GM19395 (cell line): ENCODE measurements at regions not wholly inside any gene's neighbourhood (a gene's known extent, or its start where the extent isn't known, plus 50 kb on each side); places are given as distances from the start of the nearest gene placed in this dataset.
"Not testable (repeated sequence)": the region's sequence is repeated elsewhere in the genome, so short reads cannot be mapped to it uniquely, and the experiment has no call there.

Experiments used
- ATAC-seq: cut with Tn5 transposase; IDR thresholded peaks from one replicate; pipeline ENCODE4 v1.9.1; 2021; ENCODE audit warnings: mild to moderate bottlenecking, moderate library complexity; ENCODE audit not compliant: unreplicated experiment

DNA sequence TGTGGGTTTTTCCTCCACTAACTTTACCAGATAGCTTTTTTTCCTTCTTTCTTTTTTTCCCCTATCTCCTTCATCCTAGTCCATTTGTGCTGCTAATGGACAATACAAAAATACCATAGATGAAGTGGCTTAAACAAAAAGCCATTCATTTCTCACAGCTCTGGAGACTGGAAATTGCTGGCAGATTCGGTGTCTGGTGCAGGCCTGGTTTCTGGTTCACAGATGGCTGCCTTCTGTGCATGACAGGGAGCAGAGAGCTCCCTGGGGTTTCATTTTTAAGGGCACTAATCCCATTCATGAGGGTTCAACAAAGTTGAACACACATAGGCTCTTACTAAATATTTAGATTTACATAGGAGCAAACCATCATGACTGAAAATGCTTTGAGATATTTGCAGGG lies 467.4 kb downstream of the TYW1 start:
- ATAC-seq, result no peak

DNA sequence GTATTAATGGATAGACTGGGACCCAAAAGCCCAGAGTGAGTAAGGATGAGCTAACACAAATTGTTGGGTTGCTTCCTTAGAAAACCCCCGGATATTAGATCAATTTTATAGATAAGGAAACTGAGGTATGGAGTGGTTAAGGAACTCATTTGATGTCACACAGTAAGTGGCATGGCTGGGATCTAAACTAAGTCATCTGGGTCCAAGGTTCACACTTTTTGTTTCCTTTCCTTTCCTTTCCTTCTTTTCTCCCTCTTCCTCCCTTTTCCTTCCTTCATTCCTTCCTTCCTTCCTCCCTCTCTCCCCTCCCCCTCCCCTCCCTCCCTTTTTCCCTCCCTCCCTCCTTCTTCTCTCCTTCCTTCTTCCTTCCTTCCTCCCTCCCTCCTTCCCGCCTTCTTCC lies 469.5 kb downstream of the TYW1 start:
- no peak for ATAC-seq

DNA sequence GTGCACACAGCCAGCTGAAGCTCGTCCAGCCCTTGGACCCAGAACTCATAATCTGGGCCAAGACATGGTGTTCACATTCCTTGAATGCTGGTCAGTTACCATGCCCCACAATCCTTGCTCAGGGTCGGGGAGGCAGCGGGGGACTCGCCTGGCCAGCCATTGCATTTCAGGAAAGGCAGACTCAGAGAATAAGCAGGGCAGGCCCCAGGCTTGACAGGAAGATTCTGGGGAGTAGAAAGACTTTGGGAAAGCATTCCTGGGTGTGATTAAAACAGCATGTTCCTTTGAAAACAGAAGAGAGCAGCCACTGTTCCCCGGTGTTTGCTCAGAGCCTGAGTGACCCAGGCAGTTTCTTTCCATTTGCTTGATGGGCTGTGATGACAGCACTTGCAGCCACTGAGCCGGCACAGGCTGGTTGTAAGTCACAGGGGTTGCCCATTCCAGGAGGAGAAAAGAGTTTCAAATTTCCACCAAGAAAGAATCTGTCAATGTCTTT lies 473.7 kb downstream of the TYW1 start:
- ATAC-seq, result no peak

DNA sequence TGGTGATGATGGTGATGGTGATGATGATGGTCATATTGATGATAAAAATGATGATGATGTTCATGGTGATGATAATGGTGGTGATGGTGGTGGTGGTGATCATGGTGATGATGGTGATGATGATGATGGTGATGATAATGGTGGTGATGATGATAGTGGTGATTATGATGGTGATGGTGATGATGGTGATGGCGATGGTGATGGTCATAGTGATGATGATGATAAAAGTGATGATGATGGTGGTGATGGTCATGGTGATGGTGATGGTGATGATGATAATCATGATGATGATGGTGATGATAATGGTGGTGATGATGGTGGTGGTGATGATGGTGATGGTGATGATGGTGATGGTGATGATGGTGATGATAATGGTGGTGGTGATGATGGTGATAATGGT lies 478.7 kb downstream of the TYW1 start:
- no peak for ATAC-seq

DNA sequence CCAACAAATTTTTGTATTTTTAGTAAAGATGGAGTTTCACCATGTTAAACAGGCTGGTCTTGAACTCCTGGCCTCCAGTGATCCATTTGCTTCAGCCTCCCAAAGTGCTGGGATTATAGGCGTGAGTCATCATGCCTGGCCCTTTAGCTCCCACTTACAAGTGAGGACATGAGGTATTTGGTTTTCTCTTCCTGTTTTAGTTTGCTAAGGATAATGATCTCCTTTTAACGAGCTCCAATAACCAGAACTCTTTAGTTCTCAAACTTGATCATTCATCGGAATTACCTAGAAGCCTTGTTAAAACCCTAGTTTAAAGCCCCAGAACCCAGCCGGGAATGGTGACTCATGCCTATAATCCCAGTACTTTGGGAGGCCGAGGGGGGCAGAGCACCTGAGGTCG lies 481.4 kb downstream of the TYW1 start:
- no peak for ATAC-seq

DNA sequence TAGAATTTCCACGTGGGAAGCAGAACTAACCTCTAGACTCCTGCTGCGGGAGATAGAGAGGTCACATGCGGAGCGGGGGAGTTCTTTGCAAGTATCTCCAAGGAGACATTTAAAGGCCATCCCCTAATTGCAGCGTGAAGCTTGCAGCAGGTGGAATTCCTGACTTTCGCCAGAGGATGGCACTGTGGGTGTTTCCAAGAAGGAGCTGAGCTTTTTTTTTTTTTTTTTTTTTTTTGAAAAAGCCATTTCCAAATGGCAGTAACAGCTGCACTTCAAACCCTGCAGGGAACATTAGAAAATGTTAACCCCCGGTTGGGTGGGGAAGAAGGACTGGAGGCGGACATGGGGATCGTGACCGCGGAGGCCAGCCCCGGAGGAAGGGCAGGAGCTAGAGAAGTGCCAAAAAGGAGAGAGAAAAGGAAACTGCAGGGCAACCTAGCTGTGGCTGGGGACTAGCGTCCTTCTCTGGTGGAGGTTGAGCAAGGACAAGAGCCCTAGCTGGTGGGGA lies 487.7 kb downstream of the TYW1 start:
- no peak for ATAC-seq

DNA sequence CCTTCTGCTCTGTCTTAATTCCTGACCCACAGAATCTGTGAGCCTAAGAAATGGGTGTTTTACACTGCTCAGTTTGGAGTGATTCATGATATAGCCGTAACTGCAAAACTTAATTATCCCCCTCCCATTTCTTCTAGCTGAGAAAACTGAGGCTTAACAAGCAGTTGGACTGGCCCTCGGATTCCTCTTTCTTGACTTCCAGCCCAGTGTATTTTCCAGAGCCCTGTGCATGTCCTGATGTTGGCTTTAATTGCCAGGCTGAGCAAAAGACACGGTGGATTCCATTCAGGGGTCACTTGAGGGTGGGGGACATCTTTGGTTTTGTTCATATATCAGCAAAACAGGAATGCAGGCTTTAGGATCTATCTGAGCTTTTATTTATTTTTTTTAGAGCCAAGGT lies 489.8 kb downstream of the TYW1 start:
- no peak for ATAC-seq

DNA sequence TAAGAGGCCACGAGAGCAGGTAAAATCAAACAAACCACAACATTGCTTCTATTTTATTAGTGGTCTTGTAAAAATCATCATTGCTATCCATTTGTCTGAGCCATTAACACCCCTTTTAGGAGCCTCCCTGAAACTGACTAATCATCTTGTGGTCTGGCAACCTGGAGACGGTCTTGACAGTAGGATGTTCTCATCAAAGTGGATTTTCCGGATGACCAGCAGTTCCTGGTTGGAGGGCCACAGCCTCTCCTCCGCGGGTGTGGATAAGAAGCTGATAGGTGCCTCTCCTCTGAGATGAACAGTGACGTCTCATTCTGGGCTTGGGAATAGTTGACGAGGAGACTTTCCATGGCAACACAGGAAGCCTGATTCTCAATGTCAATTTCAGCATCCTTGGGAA lies 490.7 kb downstream of the TYW1 start:
- ATAC-seq, result no peak

DNA sequence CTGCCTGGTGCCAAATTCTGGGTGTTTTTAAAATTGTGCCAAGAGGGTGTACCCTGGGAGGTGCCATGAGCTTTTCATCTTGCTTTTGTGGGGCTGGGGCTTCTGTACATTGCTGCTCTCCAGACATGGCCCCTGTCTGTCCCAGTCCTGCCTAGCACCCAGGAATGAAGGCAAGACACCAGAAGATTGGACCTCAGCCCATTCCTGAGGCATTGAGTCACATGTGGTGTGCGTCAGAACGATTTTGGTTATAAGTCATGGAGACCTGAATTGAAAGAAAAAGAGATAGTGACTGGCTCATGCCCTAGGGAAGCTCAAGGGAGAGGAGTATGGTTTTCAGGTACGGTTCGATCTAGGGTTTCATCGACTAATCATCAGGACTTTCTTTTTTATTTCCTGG lies 493.2 kb downstream of the TYW1 start:
- ATAC-seq, result no peak

DNA sequence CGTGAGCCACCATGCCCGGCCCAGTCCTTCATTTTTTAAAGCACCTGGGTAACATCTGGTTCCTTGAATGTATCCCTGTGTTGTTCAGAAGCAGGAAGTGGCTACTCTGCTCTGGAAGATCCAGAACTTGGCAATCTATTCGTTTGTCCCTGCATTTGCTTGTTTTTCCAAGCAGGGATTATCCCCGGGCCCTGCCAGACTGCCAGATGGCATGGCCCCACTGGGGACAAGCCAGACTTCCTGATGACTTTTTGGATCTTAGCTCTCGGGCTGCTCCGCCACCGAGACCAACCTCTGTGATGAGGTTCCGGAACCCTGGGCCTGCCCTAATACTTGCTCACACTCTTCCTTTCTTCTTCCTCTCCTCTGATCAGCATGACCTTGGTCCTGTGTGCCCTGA lies 496.7 kb downstream of the TYW1 start:
- ATAC-seq, result no peak

DNA sequence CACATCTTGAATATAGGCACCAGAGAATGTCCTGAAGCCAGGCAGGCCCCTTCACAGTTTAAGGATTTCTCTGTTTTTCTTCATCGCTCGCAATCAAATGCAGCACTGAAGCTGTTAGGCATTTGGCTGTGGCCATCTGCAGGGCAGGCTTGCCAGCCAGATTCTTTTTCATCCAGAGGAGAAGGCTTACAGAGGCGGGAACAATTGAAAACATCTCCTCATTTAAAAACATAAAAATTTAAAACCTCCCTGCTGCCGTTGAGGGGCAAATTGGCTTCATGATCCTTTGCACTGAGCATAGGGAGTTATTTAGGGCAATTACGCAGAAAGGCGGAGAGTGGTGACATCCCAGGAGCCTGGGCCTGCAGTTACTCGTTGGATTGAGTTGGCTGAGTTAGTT lies 500.0 kb downstream of the TYW1 start:
- ATAC-seq, result no peak

DNA sequence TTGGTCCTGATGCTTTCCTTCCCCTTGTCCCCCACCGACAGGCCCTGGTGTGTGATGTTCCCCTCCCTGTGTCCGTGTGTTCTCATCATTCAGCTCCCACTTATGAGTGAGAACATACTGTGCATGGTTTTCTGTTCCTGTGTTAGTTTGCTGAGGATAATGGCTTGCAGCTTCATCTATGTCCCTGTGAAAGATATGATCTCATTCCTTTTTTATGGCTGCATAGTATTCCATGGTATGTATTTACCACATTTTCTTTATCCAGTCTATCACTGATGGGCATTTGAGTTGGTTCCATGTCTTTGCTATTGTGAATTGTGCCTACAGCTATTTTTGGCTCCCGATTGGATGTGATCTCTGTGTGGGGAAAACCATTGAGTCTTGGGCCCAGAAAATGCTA lies 501.3 kb downstream of the TYW1 start:
- ATAC-seq, result not testable (repeated sequence)

DNA sequence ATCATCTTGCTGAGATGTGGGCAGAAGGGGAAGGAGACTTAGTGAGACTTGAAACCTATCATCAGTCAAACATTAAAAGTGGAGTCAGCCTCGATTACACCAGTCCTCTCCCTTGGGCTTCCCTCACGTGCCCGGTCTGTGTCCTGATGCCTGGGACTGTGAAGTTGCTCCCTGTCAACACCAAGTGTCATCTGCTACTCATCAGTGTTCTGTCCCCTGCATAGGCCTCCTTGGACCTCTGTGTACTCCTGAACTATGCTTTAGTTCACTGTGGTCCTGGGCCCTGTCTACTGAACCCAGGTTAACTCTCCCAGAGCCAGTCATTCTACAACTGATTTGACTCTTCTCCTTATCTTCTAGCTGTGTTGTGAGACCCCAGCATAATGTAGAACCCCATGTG lies 506.3 kb downstream of the TYW1 start:
- no peak for ATAC-seq

DNA sequence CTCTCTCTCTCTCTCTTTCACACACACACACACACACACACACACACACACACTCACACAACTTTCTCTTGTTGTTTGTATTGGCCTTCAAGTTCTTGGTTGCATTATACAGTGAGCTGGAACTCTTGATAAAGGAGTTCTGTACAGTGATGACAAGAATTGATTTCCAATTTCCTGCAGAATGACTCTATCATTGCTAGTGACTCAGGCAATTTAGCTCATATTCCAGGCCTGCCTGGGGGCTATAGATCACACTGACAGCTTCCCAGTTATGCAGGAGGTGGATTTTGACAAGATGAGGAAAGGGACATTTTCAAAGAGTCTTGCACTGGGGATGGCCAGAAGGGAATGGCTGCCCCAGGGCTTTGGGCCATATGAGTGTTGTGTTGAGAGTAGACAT lies 508.8 kb downstream of the TYW1 start:
- ATAC-seq, result no peak

DNA sequence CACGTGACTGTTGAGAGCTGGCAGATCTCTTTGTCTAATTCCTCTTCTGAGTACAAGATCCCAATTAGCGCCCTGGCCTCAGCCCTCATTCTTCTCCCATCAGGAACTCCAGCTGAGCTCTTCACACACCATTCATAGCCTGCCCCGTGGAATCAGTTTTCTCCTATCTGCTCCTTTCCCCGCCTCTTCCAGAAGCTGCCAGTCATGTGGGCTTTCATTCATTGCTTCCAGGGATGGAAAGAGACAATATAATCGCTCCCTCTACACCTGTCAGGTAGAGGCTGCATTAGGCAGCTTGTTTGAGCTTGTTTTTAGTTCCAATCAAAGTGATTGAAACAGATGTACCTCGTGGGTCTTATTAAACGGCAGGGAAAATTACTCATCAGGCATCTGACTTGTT lies 515.8 kb downstream of the TYW1 start:
- no peak for ATAC-seq

DNA sequence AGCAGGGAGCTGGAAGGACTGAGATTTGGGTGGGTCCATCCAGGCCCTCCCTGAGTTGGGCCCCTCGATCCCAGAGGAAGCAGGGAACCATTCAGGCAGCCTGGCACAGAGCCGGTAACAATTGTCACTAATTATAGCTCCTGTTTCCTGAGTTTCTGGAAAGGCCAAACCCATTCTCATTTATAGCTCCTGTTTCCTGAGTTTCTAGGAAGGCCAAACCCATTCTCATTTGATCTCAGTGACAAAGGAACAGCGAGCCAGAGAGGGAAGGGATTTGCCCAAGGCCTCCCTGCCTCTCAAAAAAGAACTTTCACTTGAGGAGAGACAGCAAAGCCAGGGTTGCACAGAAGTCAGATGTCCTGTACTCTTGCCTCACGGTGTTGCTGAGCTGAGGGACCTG lies 521.9 kb downstream of the TYW1 start:
- ATAC-seq, result no peak

DNA sequence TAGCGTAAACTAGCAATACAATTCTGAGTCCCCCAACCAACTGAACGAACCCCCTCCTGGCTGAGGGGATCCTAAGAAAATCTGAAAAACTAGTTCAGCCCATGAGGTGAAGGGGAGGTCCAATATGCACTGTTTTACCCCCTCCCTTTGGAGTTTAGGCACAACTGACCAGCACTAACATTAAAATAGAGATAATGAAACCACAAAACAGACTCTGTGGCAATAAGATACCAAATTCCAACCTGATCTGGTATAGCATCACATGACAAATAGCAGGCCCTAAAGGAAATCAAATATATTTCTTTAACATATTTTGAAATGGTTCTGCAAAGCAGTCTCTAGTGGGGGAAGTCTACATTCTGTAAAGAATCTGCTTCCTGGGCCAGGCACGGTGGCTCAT lies 522.5 kb downstream of the TYW1 start:
- ATAC-seq, result no peak

DNA sequence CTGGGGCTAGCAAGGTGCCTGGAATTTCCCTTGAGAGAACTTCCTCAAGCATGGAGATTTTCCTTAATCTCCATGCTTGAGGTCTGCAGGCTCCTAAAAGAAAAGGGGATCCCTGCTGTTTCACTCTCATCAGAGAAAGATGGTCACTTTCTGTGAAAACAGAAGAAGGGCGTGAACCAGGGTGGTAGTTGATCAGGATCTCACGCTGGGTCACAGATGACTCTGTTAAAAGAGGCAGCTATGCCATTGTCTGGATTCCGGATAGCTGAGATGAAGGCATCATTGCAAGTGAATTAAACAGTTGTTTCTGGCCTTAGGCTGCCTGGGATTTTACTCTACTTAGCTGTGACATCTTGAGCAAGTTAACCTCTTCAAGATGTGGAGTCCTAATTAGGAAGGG lies 525.9 kb downstream of the TYW1 start:
- ATAC-seq, result no peak

DNA sequence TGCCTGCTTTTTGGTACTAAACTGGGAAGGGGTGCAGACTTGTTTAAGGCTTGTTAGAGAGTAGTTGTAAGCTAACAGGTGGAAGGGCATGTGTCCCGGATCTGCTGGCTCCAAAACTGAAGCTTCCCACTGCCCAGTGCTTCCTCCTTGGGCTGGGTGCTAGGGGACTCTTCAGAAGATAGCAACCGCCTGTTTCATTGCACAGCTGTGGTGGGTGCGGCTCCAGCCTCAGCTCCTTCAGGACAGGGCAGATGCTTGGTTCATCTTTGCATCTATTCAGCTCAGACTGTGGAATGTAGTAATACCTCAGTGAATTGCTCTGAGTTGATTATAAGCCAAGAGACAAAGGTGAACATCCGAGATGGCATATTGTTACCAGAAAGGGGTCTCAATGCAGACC lies 527.1 kb downstream of the TYW1 start:
- no peak for ATAC-seq

DNA sequence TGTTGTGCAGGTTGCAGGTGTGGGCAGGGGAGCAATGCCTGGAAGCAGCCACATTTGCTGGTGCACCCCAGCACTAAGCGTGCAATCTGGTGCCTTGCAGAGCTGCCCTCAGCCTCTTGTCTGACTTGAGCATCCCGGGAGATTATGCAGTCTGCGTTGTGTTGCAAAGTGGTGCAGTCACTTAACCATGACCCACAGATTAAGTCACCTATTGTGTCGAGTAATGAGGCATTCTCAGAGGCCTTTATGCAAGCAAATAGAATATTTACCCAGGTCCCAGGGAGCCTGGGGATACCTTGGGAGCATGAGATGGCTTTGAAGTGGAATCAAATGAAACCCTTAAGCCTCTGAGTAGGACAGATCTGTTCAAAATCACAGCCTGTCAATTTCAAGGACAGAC lies 529.0 kb downstream of the TYW1 start:
- no peak for ATAC-seq

DNA sequence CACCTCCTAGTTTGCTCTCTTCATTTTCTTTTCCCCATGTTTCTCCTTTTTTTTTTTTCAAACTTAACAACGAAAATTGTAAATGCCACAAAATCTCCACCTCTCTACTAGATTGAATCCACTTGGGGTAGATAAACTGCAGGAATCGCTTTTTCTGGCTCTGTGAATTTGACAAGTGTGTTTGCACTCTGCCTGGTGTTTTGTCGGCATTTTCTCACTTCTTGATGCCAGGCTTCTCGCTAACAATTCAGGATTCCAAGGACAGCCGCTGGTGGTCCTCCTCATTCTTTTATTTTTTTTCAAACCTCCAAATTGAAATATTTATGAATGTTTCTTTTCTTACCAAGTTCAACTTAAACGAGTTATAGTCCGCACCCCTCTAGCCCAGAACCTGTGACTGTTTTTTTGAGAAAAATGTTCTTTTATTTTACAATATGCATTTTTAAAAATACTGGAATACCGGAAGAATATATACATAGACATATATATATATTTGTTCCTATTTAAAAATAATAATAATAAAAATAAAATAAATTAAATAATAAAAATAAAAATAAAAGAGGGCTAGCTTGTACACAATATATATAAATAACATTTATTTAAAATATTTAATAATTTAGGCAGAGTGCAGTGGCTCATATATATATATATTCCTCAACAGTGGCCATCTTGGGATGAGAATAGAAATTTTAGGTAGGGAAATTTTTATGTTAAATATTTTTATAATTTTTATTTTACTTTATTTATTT lies 538.8 kb downstream of the TYW1 start:
- no peak for ATAC-seq

DNA sequence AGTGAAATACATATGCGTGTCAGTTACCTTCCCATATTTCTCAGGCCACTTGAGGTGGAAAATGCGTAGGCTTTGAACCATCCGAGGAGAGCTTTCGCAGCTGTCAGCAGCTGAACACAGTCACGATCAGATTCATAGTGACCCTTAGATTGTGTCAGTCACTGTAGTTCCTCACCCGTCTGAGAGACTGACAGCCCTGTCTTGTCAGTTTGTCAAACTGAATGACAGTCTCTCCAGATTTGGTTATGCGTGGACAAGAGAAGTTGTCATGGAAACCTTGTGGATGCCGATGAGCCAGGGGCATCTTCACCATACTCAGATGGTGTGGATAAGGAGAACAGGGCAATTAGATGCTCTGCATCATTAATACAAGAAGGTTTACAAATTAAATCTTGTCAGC lies 546.3 kb downstream of the TYW1 start:
- ATAC-seq, result no peak
